CD4-positive, CD25-positive, alpha-beta regulatory T cell (primary cell): ENCODE measurements at regions not wholly inside any gene's neighbourhood (a gene's known extent, or its start where the extent isn't known, plus 50 kb on each side); places are given as distances from the start of the nearest gene placed in this dataset.

Experiments used
- ATAC-seq, 2 donors: fragments of 150-1000 bp; cut with Tn5 transposase; one replicate each; pipeline ENCODE4 v1.10.0; 2021; ENCODE audit warnings: low read depth in 2 of 2, moderate number of reproducible peaks in 2 of 2, moderate library complexity in 1 of 2
- DNase-seq, 3 donors: peaks; one replicate each; pipeline versions ENCODE4 v3.0.0 to v3.0.0-alpha.2; 2012 to 2022; ENCODE audit warnings: mixed read lengths in 1 of 3
- H3K27ac ChIP-seq: one replicate; pipeline ENCODE4 v1.7.0; 2013; ENCODE audit warnings: mild to moderate bottlenecking, low read length; ENCODE audit not compliant: insufficient read depth, poor library complexity, severe bottlenecking
- H3K27me3 ChIP-seq: one replicate; pipeline ENCODE4 v1.7.0; 2013; ENCODE audit warnings: low read length; ENCODE audit not compliant: control insufficient read depth, insufficient read depth
- H3K36me3 ChIP-seq: one replicate; pipeline ENCODE4 v1.7.0; 2013; ENCODE audit warnings: mild to moderate bottlenecking, low read length, moderate library complexity; ENCODE audit not compliant: control insufficient read depth, insufficient read depth
- H3K4me1 ChIP-seq: 2 replicates; pipeline ENCODE4 v1.7.0; 2013; ENCODE audit warnings: mild to moderate bottlenecking, low read length; ENCODE audit not compliant: insufficient read depth, control insufficient read depth, poor library complexity, severe bottlenecking
- H3K4me3 ChIP-seq: one replicate; pipeline ENCODE4 v1.7.0; 2013; ENCODE audit warnings: low read depth, mild to moderate bottlenecking, low read length, moderate library complexity
- H3K9me3 ChIP-seq, 2 experiments: 1 replicate in 1 of 2; 2 replicates in 1 of 2; pipeline ENCODE4 v1.7.0; 2013; ENCODE audit warnings: low read length in 2 of 2, mild to moderate bottlenecking in 1 of 2, moderate library complexity in 1 of 2; ENCODE audit not compliant: control insufficient read depth in 2 of 2
- H3K27ac Mint-ChIP-seq, 3 donors: one replicate each; pipeline ENCODE4 v1.8.0; 2020 to 2022; ENCODE audit warnings: mild to moderate bottlenecking in 3 of 3, mixed read lengths in 3 of 3, moderate library complexity in 2 of 3
- H3K27me3 Mint-ChIP-seq: one replicate; pipeline ENCODE4 v1.8.0; 2022; ENCODE audit warnings: mild to moderate bottlenecking, mixed read lengths
- H3K36me3 Mint-ChIP-seq: one replicate; pipeline ENCODE4 v1.8.0; 2020; ENCODE audit warnings: mixed read lengths
- H3K4me1 Mint-ChIP-seq, 4 donors: one replicate each; pipeline ENCODE4 v1.8.0; 2020 to 2022; ENCODE audit warnings: mixed read lengths in 4 of 4, mild to moderate bottlenecking in 1 of 4
- H3K4me3 Mint-ChIP-seq, 4 donors: one replicate each; pipeline ENCODE4 v1.8.0; 2020 to 2022; ENCODE audit warnings: mild to moderate bottlenecking in 4 of 4, mixed read lengths in 4 of 4, moderate library complexity in 3 of 4
- H3K9me3 Mint-ChIP-seq, 7 donors: one replicate each; pipeline ENCODE4 v1.8.0; 2020 to 2022; ENCODE audit warnings: mixed read lengths in 7 of 7, mild to moderate bottlenecking in 3 of 7, moderate library complexity in 2 of 7

DNA sequence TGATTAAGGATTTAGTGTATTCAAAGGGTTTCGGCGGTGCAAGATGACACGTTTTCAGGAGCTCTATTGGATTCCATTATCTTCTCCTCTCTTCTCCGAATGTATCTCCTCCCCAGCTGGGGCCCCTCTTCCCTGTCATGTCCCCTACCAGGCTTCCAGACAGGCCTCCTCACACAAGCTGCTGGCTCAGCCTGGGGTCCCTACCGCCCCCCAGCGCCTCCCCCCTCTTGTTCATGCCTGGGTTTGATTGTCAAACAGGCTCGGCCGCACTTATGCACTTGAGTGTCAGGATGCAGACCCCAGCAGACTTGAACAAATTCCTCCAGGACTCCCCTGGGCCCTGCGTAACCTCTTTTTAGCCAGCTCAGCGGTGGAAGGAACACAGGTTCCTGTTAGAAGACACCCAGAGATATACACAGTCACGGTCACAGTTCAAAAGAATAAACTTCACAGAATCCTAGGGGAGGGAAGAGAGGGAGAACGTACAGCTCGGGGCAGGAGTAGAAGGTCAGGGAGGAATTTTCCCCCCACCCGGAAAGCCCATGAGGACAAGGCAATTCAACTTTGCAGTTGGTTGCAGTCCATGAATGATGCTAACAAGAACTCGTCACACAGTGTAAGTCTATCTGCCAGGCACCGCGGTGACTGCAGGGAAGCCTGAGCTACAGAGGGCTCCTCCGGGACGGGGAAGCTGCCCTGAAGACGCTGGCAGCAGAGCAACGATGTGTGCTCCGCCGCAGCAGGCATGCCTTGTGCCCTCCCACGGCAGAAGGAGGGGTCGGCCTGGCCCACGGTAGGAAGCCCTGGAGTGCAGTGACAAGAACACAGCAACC is 560.0 kb downstream of the BNC2 start:
- Histone ChIP-seq H3K4me1 (no peaks in the 10 kb centered on the region), H3K9me3 (no peaks in the 10 kb centered on the region), H3K4me3 (no peak overlapping the region), H3K27me3 (no peaks in the 10 kb centered on the region), H3K27ac (no peak overlapping the region), H3K36me3 (no peaks in the 10 kb centered on the region)
- H3K27me3 Mint-ChIP-seq = no peaks in the 10 kb centered on the region
- ATAC-seq (no peak), DNase-seq (no peak)
- H3K9me3 Mint-ChIP-seq = peaks cover 0 to 6% (median 0%) of the 10 kb centered on the region in 7 donors
- no peaks in the 10 kb centered on the region for H3K36me3 Mint-ChIP-seq
- H3K4me1 Mint-ChIP-seq = no peaks in the 10 kb centered on the region
- no peak overlapping the region for H3K27ac Mint-ChIP-seq
- no peak overlapping the region for H3K4me3 Mint-ChIP-seq

DNA sequence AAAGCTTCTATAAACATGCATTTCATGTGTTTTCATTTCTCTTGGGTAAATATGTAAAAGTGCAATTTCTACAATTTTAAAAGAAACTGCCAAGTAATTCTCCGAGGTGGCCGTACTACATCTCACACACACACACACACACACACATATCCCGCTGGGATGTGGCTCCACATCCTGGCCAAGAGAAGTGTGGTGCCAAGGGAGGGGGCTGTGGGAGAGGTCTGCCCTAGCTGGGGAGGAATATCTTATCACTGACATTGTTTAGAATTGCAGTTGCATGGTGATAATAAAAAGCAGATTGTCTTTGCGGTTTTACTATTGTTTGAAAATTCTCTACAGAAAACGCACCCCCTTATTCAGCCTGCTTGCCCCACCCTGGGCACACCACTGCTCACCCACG is 558.4 kb downstream of the BNC2 start:
- Mint-ChIP-seq H3K27ac (no peak overlapping the region), H3K9me3 (peaks cover 0 to 6% (median 0%) of the 10 kb centered on the region in 7 donors), H3K4me1 (no peaks in the 10 kb centered on the region), H3K27me3 (no peaks in the 10 kb centered on the region), H3K4me3 (no peak overlapping the region), H3K36me3 (no peaks in the 10 kb centered on the region)
- Histone ChIP-seq H3K27me3 (no peaks in the 10 kb centered on the region), H3K4me3 (no peak overlapping the region), H3K36me3 (no peaks in the 10 kb centered on the region), H3K9me3 (no peaks in the 10 kb centered on the region), H3K27ac (no peak overlapping the region), H3K4me1 (no peaks in the 10 kb centered on the region)
- ATAC-seq (no peak), DNase-seq (no peak)

DNA sequence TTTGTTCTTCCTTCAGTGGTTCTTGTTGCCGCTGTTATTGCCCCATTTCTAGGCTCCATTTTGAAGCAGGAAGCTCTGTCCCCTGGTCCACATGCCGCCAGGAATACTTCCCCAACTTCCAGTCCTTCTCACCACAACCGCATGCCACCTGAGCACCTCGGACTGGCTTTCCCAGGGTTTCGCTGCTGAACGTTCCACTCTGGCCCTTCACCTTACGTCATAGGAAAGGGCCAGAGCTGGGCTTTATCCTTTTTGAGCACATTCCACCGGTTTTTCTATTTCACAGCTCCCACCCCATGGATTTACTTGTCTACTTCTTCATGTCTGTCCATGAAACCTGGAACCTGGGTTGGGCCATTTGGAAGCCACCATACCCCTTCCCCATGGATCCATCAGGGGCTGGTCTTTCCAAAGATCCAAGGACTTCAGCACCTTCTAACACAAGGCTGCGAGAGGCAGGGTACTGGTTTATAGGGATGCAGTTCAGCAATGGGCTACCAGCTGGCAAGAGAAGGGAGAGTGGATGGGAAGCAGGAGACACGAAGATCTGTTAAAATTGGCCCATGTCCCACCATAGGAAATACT is 557.4 kb downstream of the BNC2 start:
- H3K4me1 Mint-ChIP-seq = no peaks in the 10 kb centered on the region
- H3K4me3 Mint-ChIP-seq = no peak overlapping the region
- ATAC-seq = no peak
- H3K36me3 Mint-ChIP-seq = no peaks in the 10 kb centered on the region
- no peaks in the 10 kb centered on the region for H3K36me3 ChIP-seq
- H3K4me1 ChIP-seq = no peaks in the 10 kb centered on the region
- H3K9me3 Mint-ChIP-seq = peaks cover 0 to 6% (median 0%) of the 10 kb centered on the region in 7 donors
- H3K27me3 Mint-ChIP-seq = no peaks in the 10 kb centered on the region
- H3K27me3 ChIP-seq = no peaks in the 10 kb centered on the region
- H3K27ac ChIP-seq = no peak overlapping the region
- H3K4me3 ChIP-seq = no peak overlapping the region
- H3K27ac Mint-ChIP-seq = no peak overlapping the region
- no peak for DNase-seq
- H3K9me3 ChIP-seq = no peaks in the 10 kb centered on the region

DNA sequence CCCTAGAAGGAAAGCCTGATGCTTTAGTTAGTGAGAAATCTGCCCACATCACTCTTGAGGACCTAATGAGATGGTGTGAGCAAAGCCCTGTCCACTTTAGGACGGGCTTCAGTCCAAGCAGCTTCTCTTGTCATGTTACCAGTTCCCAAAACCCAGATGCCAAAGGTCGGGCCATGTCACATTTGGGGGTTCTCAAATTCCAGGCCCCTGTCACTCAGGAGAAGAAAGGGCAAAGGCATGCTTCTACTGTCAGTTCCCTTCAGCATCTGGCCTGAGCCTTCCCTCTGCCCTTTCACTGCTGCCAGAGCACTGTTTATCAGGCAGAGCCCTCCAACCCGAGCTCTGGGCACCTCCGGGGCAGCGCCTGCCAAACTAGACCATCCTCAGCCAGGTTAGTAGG is 556.0 kb downstream of the BNC2 start:
- no peak overlapping the region for H3K4me3 Mint-ChIP-seq
- no peak for ATAC-seq
- Histone ChIP-seq H3K4me1 (no peaks in the 10 kb centered on the region), H3K36me3 (no peaks in the 10 kb centered on the region), H3K9me3 (no peaks in the 10 kb centered on the region), H3K27me3 (no peaks in the 10 kb centered on the region), H3K4me3 (no peak overlapping the region), H3K27ac (no peak overlapping the region)
- no peaks in the 10 kb centered on the region for H3K27me3 Mint-ChIP-seq
- H3K27ac Mint-ChIP-seq = no peak overlapping the region
- H3K36me3 Mint-ChIP-seq = no peaks in the 10 kb centered on the region
- peaks cover 0 to 6% (median 0%) of the 10 kb centered on the region in 7 donors for H3K9me3 Mint-ChIP-seq
- DNase-seq = no peak
- no peaks in the 10 kb centered on the region for H3K4me1 Mint-ChIP-seq

DNA sequence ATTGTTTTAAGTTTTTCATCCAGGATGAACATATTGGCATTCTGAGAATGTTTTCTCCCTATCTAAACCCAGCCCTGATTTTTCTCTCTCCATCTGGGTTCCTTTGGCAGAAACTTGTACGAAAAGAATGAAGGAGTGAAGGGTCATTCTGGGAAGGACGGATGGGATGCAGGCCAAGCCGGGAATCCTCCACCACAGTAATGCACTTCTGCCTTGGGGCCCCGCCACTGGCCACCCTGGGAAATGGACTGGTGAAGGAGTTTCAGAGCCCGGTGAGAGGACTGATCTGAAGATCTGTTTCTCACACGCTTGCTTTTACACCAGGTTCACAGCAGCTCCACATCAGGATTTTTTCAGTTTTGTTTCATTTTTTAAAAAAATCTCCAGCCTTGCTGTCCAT is 554.8 kb downstream of the BNC2 start:
- DNase-seq (no peak), ATAC-seq (no peak)
- H3K36me3 Mint-ChIP-seq = no peaks in the 10 kb centered on the region
- Histone ChIP-seq H3K36me3 (no peaks in the 10 kb centered on the region), H3K9me3 (no peaks in the 10 kb centered on the region), H3K27ac (no peak overlapping the region), H3K27me3 (no peaks in the 10 kb centered on the region), H3K4me1 (no peaks in the 10 kb centered on the region), H3K4me3 (no peak overlapping the region)
- H3K27me3 Mint-ChIP-seq = no peaks in the 10 kb centered on the region
- no peak overlapping the region for H3K4me3 Mint-ChIP-seq
- peaks cover 0 to 6% (median 0%) of the 10 kb centered on the region in 7 donors for H3K9me3 Mint-ChIP-seq
- no peaks in the 10 kb centered on the region for H3K4me1 Mint-ChIP-seq
- no peak overlapping the region for H3K27ac Mint-ChIP-seq

DNA sequence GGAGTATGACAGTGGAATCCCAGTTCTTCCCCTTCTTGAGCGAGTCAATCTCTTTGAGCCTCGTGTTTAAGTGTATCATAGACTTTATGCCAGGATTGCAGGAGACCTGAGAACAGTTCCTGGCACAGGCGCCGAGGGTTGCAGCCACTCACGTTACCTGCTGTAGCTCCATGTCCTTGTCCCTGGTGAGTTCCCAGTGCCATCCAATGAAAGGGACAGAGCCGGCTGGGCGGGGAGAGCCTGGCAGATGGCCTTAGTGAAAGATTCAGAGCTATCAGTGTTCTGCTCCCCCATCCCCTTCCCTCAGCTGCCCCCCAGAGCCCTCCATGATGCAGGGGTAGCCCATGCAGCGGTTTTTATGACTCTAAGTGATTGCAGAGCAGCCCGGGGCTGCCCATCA is 554.0 kb downstream of the BNC2 start:
- H3K36me3 ChIP-seq = no peaks in the 10 kb centered on the region
- no peaks in the 10 kb centered on the region for H3K4me1 ChIP-seq
- no peaks in the 10 kb centered on the region for H3K4me1 Mint-ChIP-seq
- no peak overlapping the region for H3K4me3 Mint-ChIP-seq
- DNase-seq (no peak), ATAC-seq (no peak)
- H3K9me3 Mint-ChIP-seq = peaks cover 0 to 6% (median 0%) of the 10 kb centered on the region in 7 donors
- no peaks in the 10 kb centered on the region for H3K36me3 Mint-ChIP-seq
- peak overlapping the region in 1 of 3 donors; percentile 69 for H3K27ac Mint-ChIP-seq
- no peaks in the 10 kb centered on the region for H3K9me3 ChIP-seq
- no peak overlapping the region for H3K4me3 ChIP-seq
- H3K27me3 ChIP-seq = no peaks in the 10 kb centered on the region
- no peak overlapping the region for H3K27ac ChIP-seq
- no peaks in the 10 kb centered on the region for H3K27me3 Mint-ChIP-seq

DNA sequence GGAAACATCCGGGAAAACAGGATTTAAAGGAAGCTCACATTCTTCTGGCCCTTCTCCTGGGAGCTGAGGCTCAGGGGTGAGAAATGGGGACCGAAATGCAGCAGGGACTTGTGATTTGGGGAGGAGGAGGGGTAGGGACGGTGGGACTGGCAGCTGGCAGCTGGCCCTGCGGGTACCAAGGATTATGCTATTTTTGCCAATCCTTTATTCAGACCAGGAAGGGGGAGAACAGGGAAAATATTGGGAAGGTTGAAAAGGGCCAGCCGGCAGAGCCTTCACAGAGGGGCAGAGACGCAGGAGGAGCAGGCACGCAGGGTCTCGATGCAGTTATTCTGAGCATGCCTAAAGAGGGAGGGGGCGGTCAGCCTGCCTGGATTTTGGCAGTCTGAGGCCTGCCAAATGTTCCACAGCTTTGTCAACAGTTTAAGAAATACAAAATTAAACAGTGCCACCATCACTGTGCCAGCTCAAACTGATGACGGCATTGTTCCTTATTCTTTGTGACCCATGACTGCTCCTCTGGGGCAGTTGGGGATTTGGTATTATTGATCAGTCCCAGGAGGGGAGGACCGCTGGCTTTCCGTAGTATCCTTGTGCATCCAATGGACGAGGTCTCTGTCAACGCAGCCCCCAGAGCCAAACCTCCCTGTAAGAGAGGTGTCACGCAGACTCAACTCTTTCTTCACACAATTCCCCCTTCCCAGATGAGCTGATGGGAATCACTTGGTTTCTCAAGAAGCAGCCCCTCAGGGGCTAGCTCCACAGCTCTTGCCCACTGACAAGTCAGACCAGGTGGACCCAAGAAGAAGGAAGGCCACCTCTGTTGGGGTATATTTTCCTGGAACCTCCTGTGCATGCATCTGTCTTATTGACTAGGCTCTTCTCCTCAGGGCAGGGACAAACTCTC is 553.3 kb downstream of the BNC2 start:
- Mint-ChIP-seq H3K27me3 (no peaks in the 10 kb centered on the region), H3K4me1 (no peaks in the 10 kb centered on the region), H3K9me3 (peaks cover 0 to 5% (median 0%) of the 10 kb centered on the region in 7 donors), H3K27ac (no peak overlapping the region), H3K36me3 (no peaks in the 10 kb centered on the region), H3K4me3 (no peak overlapping the region)
- Histone ChIP-seq H3K27me3 (no peaks in the 10 kb centered on the region), H3K4me1 (no peaks in the 10 kb centered on the region), H3K4me3 (no peak overlapping the region), H3K27ac (no peak overlapping the region), H3K36me3 (no peaks in the 10 kb centered on the region), H3K9me3 (no peaks in the 10 kb centered on the region)
- ATAC-seq (no peak), DNase-seq (no peak)
